GM23248 (cell line): ENCODE measurements at regions not wholly inside any gene's neighbourhood (a gene's known extent, or its start where the extent isn't known, plus 50 kb on each side); places are given as distances from the start of the nearest gene placed in this dataset.

Experiments
- DNase-seq: peaks from one replicate; pipeline ENCODE4 v3.0.0-alpha.2; 2015
- H2AFZ ChIP-seq: fragments of 200-600 bp; sonication (generic); 2 replicates; pipeline ENCODE4 v1.6.1; 2016; ENCODE audit warnings: antibody characterized with exemption
- H3F3A ChIP-seq: fragments of 200-600 bp; sonication (generic); 2 replicates; pipeline ENCODE4 v1.6.1; 2016; ENCODE audit warnings: mild to moderate bottlenecking, antibody characterized with exemption, mixed run types; ENCODE audit not compliant: insufficient read depth
- H3K27ac ChIP-seq: fragments of 200-600 bp; sonication (generic); 2 replicates; pipeline ENCODE4 v1.5.1; 2016; ENCODE audit warnings: mild to moderate bottlenecking
- H3K27me3 ChIP-seq: fragments of 200-600 bp; sonication (generic); replicated peaks from 2 replicates; pipeline ENCODE4 v1.6.1; 2016; ENCODE audit warnings: mild to moderate bottlenecking; ENCODE audit not compliant: insufficient read depth
- H3K36me3 ChIP-seq: fragments of 200-600 bp; sonication (generic); 2 replicates; pipeline ENCODE4 v1.6.1; 2016; ENCODE audit warnings: low read depth, mild to moderate bottlenecking
- H3K4me1 ChIP-seq: fragments of 200-600 bp; sonication (generic); 2 replicates; pipeline ENCODE4 v1.6.1; 2016; ENCODE audit warnings: mild to moderate bottlenecking; ENCODE audit not compliant: insufficient read depth
- H3K4me2 ChIP-seq: fragments of 200-600 bp; sonication (generic); one replicate; pipeline ENCODE4 v1.6.1; 2016; ENCODE audit warnings: mild to moderate bottlenecking; ENCODE audit not compliant: unreplicated experiment
- H3K4me3 ChIP-seq: fragments of 200-600 bp; sonication (generic); 2 replicates; pipeline ENCODE4 v1.5.1; 2016; ENCODE audit warnings: mild to moderate bottlenecking
- H3K79me2 ChIP-seq: fragments of 200-600 bp; sonication (generic); 2 replicates; pipeline ENCODE4 v1.6.1; 2016; ENCODE audit warnings: mild to moderate bottlenecking; ENCODE audit not compliant: insufficient read depth
- H3K9ac ChIP-seq: fragments of 200-600 bp; sonication (generic); 2 replicates; pipeline ENCODE4 v1.6.1; 2016; ENCODE audit warnings: mild to moderate bottlenecking
- H3K9me2 ChIP-seq: fragments of 200-600 bp; sonication (generic); 2 replicates; pipeline ENCODE4 v1.6.1; 2016; ENCODE audit warnings: mixed run types, mild to moderate bottlenecking, moderate library complexity; ENCODE audit not compliant: insufficient read depth
- H3K9me3 ChIP-seq: fragments of 200-600 bp; sonication (generic); one replicate; pipeline ENCODE4 v1.6.1; 2017; ENCODE audit warnings: low read depth
- H4K20me1 ChIP-seq: fragments of 200-600 bp; sonication (generic); 2 replicates; pipeline ENCODE4 v1.6.0; 2016; ENCODE audit not compliant: insufficient read depth
- EZH2 ChIP-seq: fragments of 200-600 bp; sonication (generic); IDR thresholded peaks from 2 replicates; pipeline ENCODE4 v1.6.1; 2018; ENCODE audit warnings: antibody characterized with exemption, mild to moderate bottlenecking; ENCODE audit not compliant: insufficient read depth, poor library complexity, severe bottlenecking
- EZH2phosphoT487 ChIP-seq: fragments of 200-600 bp; sonication (generic); IDR thresholded peaks from 2 replicates; pipeline ENCODE4 v1.6.1; 2018; ENCODE audit warnings: antibody characterized with exemption, moderate library complexity, mild to moderate bottlenecking, low read depth; ENCODE audit not compliant: insufficient read depth
- WGBS, 2 experiments: methylation state at CpG; one replicate each; pipeline ENCODE4 v1.1.6; 2015 to 2017; ENCODE audit warnings: low lambda C conversion rate in 2 of 2, low coverage in 1 of 2; ENCODE audit errors: missing lambda C conversion rate in 2 of 2; 5-methylcytosine and 5-hydroxymethylcytosine counted together
- in situ Hi-C: fragments of 300-500 bp; cut with MboI; formaldehyde crosslinking; loops from 2 replicates; pipeline ENCODE4 v1.15.0; 2020

DNA sequence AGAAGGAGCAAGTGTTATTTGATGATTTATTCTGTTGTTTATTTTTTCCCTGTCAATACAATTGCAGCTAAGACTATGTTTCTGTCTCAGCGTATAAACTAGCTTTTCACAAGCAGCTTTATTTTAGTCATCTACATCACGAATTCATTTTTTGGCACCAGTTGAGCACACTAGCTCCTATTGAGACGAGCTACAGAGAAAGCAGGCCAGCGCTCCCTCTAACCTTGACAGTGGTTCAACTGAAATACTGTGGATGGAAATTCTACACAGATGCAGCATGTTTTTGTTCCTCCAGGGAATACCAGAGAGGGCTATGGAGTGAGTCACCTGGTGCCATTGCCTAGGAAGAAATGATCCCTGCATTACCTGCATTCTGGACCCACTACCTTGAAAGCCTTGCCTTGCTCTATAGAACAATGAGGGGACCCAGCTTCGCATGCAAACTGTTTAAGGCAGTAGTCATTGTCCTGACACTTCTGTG, 108.2 kb upstream of the ARHGAP42 start:
- Histone ChIP-seq H3K36me3 (no peaks in the 10 kb centered on the region), H3K4me3 (no peak overlapping the region), H3K4me1 (no peaks in the 10 kb centered on the region), H3K79me2 (no peaks in the 10 kb centered on the region), H3K27ac (no peak overlapping the region), H4K20me1 (no peaks in the 10 kb centered on the region), H2AFZ (no peak overlapping the region), H3K9me2 (no peaks in the 10 kb centered on the region), H3F3A (no peaks in the 10 kb centered on the region), H3K9ac (no peak overlapping the region), H3K27me3 (peaks cover 4% of the 10 kb centered on the region; the same call in 1 of the 2 replicates), H3K9me3 (no peaks in the 10 kb centered on the region), H3K4me2 (no peak overlapping the region)
- 73 to 76% methylated on average over 5 of the region's 5 CpGs for WGBS, 2 experiments
- in situ Hi-C loops, result loop anchor here (5.0 kb wide), 1 partner anchor 353 kb away; no protein-coding TSS in a partner anchor
- TF ChIP-seq EZH2 (no peak), EZH2phosphoT487 (no peak)
- peak; percentile 22 for DNase-seq

DNA sequence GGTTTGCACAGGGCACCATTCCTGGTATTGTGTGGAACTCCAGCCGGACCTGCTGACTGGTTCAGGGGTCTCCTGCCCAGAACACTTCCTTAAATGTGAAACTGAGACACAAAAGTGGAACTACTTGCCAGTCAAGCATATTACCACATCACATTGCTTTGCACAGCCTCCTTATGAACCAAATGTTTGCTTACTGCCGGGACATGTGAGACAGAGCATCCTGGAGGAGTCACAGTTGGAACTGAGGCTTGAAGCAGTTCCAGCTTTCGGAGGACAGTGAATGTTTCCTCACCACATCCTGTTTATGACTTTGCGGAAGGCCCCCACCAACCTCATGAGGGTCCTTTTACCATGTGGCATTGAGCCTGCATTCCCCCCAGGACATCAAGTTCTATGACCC, 105.8 kb upstream of the ARHGAP42 start:
- Histone ChIP-seq H3K9me2 (no peaks in the 10 kb centered on the region), H4K20me1 (no peaks in the 10 kb centered on the region), H3K27me3 (peaks cover 4% of the 10 kb centered on the region; the same call in 1 of the 2 replicates), H3K4me2 (no peak overlapping the region), H2AFZ (no peak overlapping the region), H3K79me2 (no peaks in the 10 kb centered on the region), H3K9me3 (no peaks in the 10 kb centered on the region), H3F3A (no peaks in the 10 kb centered on the region), H3K9ac (no peak overlapping the region), H3K4me1 (no peaks in the 10 kb centered on the region), H3K27ac (no peak overlapping the region), H3K36me3 (no peaks in the 10 kb centered on the region), H3K4me3 (no peak overlapping the region)
- no peak for DNase-seq
- in situ Hi-C loops, result no loop called here
- TF ChIP-seq EZH2, result no peak
- TF ChIP-seq EZH2phosphoT487, result no peak
- 3 to 8% methylated on average over 4 of the region's 4 CpGs for WGBS, 2 experiments

DNA sequence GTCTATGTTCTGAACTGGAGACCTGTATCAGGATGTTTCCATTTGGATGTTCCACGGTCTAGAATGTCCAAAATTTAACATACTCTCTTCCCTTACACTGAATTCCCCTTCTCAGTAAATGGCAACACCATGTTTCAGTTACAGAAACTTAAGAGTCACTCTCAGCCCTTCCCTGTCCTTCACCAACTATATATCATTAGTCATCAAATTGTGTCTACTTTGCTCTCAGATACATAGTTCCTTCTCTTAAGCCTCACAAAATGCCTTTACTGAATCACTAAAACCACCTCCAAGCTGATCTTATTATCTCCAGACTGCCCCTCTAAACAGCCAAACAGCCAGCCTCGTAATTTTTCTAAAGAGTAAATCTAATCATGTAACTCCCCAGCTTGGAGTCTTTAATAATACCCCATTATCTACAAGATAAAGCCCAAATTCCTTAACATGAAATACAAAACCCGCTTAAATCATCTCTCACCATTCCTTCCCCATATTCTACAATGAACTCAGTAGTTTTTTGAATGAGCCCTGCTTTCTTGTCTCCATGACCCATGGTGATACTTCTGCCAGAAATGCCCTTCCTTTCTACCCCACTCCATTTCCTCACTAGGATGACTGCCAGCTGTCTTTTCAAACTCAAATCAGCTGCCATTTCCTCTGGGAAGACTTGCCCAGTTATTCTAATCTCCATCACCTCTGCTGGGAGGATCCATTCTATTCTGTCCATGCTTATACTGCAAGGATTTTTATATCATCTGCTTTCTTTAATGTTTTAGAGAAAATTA, 102.7 kb upstream of the ARHGAP42 start:
- Histone ChIP-seq H3K4me2 (no peak overlapping the region), H3K4me3 (no peak overlapping the region), H3K27me3 (no peaks in the 10 kb centered on the region; the same call in 1 of the 2 replicates), H3K9ac (no peak overlapping the region), H3K27ac (no peak overlapping the region), H3K36me3 (no peaks in the 10 kb centered on the region), H3K79me2 (no peaks in the 10 kb centered on the region), H3F3A (no peaks in the 10 kb centered on the region), H4K20me1 (no peaks in the 10 kb centered on the region), H3K9me2 (no peaks in the 10 kb centered on the region), H2AFZ (no peak overlapping the region), H3K9me3 (no peaks in the 10 kb centered on the region), H3K4me1 (no peaks in the 10 kb centered on the region)
- TF ChIP-seq EZH2 (no peak), EZH2phosphoT487 (no peak)
- in situ Hi-C loops, result no loop called here
- 59 to 74% methylated on average over 3 of the region's 3 CpGs for WGBS, 2 experiments
- DNase-seq, result no peak

DNA sequence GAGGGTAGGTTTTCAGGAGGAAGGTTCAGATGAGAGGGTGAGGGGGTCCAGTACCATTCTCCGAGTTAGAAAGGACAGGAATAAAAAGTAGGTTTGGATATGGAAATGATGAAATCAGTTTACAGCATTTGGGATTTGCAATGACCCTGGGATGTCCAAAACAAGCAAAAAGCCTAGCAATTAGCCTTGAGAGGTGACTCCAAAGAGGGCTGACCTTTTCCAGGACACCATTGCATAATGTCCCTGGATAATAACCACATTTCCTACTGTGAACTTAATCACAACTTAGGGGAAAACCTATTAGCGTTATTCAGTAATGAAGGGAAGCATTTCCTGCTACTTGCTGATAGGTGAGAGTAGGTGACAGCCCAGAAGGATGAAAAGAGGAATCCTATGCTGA, 101.4 kb upstream of the ARHGAP42 start:
- Histone ChIP-seq H3K4me1 (no peaks in the 10 kb centered on the region), H3K27ac (no peak overlapping the region), H3K9me2 (no peaks in the 10 kb centered on the region), H3K9ac (no peak overlapping the region), H3K4me3 (no peak overlapping the region), H3K9me3 (no peaks in the 10 kb centered on the region), H3F3A (no peaks in the 10 kb centered on the region), H3K79me2 (no peaks in the 10 kb centered on the region), H3K27me3 (no peaks in the 10 kb centered on the region; the same call in none of the 2 replicates), H3K4me2 (no peak overlapping the region), H4K20me1 (no peaks in the 10 kb centered on the region), H3K36me3 (no peaks in the 10 kb centered on the region), H2AFZ (no peak overlapping the region)
- no peak for DNase-seq
- in situ Hi-C loops, result no loop called here
- TF ChIP-seq EZH2phosphoT487, result no peak
- no peak for TF ChIP-seq EZH2
- WGBS, 2 experiments, result 2% methylated on average over 2 of the region's 2 CpGs
